ENCODE measurements at regions not wholly inside any gene's neighbourhood (a gene's known extent, or its start where the extent isn't known, plus 50 kb on each side); places are given as distances from the start of the nearest gene placed in this dataset.
"Not testable (repeated sequence)": the region's sequence is repeated elsewhere in the genome, so short reads cannot be mapped to it uniquely, and the experiment has no call there.

GRCh38 chr9:34793428-34793827 lies 83.5 kb upstream of the CCL21 start:
- DNase-seq (ENCODE audit: low read depth): no peak

GRCh38 chr9:34783951-34784487 lies 74.1 kb upstream of the CCL21 start:
- no peak for DNase-seq (ENCODE audit: low read depth)

GRCh38 chr9:34782372-34782771 lies 72.4 kb upstream of the CCL21 start:
- DNase-seq (ENCODE audit: low read depth): no peak

GRCh38 chr9:34777666-34778065 lies 67.7 kb upstream of the CCL21 start:
- no peak for DNase-seq (ENCODE audit: low read depth)

GRCh38 chr9:34773955-34774354 lies 64.0 kb upstream of the CCL21 start:
- DNase-seq (ENCODE audit: low read depth): no peak

- DNase-seq (ENCODE audit: low read depth): peak; percentile 5
Measured at GRCh38 chr9:34773306-34773910, 63.5 kb upstream of the CCL21 start.

GRCh38 chr9:34771007-34771406 lies 61.1 kb upstream of the CCL21 start:
- DNase-seq (ENCODE audit: low read depth): peak; percentile 3

- DNase-seq (ENCODE audit: low read depth): not testable (repeated sequence)
Measured at GRCh38 chr9:34767087-34767486, 57.2 kb upstream of the CCL21 start.

GRCh38 chr9:34760196-34761040 lies 50.5 kb upstream of the CCL21 start:
- DNase-seq (ENCODE audit: low read depth): peak; percentile 29

All from EH (cell line).